HG02852 (cell line): ENCODE measurements at regions not wholly inside any gene's neighbourhood (a gene's known extent, or its start where the extent isn't known, plus 50 kb on each side); places are given as distances from the start of the nearest gene placed in this dataset.

Source experiments
- ATAC-seq: cut with Tn5 transposase; IDR thresholded peaks from one replicate; pipeline ENCODE4 v1.9.1; 2021; ENCODE audit warnings: mild to moderate bottlenecking, moderate library complexity; ENCODE audit not compliant: unreplicated experiment

DNA sequence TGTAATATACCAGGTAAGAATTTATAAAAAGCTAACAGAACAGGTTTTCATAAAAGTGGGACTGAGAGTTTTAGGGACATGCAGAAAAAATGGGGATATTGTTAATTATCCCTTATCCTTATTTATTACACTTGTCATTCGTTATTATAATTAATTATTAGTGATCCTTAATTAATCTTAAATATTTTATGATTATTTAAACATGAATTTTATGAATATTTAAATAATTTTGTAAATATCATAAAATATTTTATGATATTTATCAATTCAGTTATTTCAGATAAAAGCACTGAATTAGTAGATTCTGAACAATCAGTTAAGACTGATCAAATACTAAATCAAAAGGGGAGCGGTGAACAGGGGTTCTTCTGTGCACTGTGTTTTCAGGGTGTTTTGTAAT is 300.1 kb downstream of the PAX1 start:
- ATAC-seq = no peak

DNA sequence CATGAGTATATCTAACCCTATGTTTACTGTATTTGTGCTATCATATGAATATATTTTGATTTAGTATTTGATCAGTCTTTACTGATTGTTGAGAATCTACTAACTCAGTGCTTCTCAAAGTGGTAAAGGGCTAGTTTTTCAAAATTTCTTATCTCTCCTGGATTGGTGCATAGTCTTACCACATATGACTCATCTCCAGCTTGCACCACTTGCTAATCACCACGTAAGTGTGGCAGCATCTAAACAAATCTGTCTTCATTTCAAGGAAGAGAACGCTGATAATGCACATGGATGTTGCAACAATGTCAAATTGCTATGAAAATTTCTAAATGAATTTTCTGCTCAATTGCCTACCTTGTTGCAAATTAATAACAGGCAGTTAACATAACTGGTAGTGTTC is 299.5 kb downstream of the PAX1 start:
- no peak for ATAC-seq

GRCh38 chr20:22003680-22004079 is 298.2 kb downstream of the PAX1 start:
- ATAC-seq = no peak

- no peak for ATAC-seq
These were observed 296.4 kb downstream of the PAX1 start for GRCh38 chr20:22001886-22002285.

DNA sequence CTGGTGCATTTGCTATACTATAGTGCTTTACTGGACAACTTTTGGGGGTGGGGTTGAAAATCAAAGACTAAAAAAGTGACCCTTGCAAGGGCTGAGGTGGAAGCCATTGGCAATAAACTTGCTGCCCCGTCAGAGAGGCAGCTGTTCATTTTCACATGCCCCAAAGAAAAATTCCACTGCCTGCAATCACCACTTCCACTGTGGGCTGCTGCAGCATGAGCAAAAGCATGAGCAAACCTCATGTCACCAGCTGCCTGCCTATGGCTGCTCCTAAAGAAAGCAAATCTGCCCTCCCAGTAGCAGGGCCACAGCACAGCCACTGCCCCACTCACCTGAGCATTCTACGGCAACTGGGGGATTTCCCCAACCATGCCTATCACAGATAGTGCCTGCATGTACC is 290.0 kb downstream of the PAX1 start:
- ATAC-seq = no peak

- ATAC-seq = no peak
These were observed 288.7 kb downstream of the PAX1 start for GRCh38 chr20:21994203-21994602.

- ATAC-seq = no peak
These were observed 277.1 kb downstream of the PAX1 start for GRCh38 chr20:21982559-21982958.

DNA sequence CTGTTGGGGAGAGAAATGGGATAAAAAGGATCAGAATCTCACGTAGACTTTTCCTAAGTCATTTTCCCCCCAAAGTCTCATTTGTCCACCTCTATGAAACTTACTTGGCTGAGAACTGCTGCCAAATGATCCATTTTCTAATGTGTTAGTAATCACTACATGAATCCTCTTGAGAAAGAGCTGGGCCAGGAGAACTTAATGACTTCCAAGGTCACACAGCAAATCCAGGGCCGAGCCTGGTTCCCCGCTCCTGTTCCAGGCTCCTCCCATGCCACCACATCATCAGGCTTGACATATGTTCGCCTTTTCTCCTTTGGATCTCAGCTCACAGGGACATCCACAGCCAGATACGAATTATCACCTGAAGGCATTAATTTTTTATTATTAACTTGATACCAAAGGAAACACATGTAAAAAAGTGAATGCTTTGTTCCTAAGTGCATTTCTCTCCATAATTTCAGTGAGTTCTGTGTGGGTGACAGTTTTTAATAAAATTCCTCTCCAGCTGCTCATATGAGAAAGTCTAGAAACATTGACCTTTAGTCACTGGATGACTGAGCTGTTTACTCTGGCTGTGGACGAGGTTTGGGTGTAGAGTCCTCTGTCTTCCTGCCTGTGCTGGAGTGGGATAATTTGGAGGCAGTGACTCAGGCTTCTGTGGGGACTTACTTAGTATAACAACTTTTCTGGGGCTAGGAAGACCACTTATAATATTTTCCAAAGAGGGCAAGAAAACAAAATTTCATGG is 276.3 kb downstream of the PAX1 start:
- ATAC-seq = no peak

GRCh38 chr20:21981179-21981578 is 275.7 kb downstream of the PAX1 start:
- ATAC-seq = no peak

GRCh38 chr20:21971436-21971835 is 266.0 kb downstream of the PAX1 start:
- ATAC-seq = no peak

DNA sequence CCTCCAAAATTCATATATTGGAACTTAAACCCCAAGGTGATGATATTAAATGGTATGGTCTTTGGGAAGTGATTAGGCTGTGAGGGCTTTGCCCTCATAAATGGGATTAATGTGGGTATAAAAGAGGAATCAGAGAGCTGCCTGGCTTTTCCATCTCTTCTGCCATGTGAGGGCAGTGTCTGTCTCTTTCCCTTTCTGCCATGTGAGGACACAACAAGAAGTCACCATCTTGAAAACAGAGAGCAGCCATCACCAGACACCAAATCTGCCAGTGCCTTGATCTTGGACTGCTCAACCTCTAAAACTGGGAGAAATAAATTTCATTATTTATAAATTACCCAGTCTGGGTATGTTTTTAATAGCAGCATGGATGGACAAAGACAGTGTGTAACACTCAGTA is 263.0 kb downstream of the PAX1 start:
- no peak for ATAC-seq

GRCh38 chr20:21967481-21967880 is 262.0 kb downstream of the PAX1 start:
- no peak for ATAC-seq

DNA sequence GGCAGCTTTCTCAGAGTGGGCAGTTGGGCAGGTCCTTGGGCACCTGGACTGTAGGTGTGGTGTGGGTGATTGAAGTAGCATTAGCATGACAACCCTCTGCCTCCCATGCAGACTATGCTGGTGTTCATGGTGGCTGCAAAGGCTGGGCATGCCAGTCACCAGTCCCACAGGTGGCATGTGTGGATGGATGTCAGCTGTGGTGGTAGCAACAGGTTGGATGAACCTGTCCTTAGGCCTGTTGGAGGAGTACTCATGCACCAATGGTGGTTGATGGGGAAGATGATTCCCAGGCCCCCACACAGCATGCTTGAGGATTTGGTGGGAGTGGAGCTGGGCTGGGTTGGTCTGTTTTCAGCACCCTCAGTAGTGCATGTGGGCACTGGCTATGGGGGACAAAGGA is 251.1 kb downstream of the PAX1 start:
- no peak for ATAC-seq

DNA sequence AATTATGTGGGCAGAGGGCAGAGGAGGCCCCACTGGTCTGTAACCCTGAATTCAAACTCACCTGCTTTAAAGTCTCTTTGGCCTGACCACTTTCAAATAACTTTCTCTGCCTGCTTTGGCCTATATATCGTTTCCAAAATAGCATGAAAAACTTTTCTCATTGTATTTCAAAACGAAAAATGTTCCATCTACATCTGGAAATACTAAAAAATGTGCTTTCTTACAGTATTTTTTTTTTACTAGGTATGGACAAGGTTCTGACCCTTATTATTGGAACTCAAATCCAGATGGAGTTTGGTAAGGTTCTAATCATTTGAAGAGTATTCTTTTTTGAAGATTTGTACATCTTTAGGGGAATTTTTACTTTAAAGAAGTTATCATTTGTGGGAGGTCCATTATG is 241.9 kb downstream of the PAX1 start:
- ATAC-seq = no peak

- no peak for ATAC-seq
These were observed 238.8 kb downstream of the PAX1 start for GRCh38 chr20:21944227-21944626.

DNA sequence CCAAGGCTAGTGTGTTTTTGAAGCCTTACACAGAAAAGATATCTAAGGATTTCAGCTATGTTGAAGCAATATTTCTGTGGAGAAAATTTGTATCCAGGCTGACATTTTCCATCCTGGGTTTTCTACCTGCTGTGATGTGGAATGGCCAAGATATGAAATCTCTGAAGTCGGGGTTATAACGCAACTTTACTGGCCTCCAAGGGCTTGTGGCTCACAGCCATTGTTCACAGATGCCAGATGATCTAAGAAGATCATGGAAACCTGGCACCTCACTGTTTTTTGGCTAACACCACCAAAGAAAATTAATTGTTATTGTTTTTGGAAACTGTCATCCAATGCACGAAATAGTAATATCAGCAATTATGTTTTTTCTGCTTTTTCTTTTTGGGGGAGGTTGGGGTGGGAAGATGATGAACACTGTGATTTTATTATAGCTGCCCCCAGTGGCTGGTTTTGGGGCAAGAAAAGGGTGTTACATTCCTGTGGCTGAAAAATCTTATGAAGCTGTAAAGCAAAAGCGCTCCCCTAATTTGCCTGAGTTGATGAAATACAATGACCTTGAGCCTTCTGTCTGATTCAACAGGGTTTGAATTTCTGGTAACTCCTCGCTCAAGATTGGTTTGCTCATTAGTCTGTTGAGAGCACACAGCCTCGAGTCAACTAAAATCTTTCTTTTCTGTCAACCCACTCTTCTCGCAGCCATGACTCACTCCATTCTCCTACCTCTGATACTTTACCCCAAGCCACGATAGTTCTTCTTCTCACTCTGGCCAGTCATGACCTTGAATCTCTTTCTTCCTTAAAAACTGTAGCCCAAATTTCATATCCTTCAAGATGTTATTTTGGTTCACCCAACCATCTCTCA is 236.7 kb downstream of the PAX1 start:
- ATAC-seq = no peak

DNA sequence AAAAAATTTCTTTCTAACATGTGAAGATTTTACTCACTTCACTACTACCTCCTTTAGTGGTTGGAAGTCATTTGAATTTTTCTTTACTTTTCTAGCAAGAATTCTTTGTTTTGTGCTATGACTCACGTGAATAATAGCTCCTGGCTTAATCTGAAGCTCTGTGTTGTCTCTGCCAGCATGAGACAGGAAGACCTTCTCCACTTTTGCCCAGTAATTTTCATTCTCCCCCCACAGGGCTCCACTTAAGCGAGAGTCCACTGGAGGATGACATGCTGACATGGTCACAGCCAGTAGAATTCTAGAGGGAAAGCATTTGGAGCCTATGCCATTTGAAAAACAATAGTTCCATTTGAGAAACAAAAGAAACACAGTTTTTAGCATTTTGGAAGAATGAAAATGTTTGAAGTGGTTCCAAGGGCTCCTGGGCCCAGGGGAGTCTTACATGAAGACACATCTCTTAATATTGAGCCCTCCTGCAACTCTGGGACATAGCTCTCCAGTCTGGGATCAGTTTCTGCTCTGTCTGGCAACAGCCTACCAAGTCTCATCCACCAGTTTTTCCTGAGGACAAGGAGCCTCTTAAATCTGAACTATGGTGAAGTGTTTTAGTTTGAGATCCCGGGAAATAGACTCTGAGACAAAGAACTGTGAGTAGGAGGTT is 231.4 kb downstream of the PAX1 start:
- no peak for ATAC-seq

- ATAC-seq = no peak
These were observed 230.8 kb downstream of the PAX1 start for GRCh38 chr20:21936261-21936660.

DNA sequence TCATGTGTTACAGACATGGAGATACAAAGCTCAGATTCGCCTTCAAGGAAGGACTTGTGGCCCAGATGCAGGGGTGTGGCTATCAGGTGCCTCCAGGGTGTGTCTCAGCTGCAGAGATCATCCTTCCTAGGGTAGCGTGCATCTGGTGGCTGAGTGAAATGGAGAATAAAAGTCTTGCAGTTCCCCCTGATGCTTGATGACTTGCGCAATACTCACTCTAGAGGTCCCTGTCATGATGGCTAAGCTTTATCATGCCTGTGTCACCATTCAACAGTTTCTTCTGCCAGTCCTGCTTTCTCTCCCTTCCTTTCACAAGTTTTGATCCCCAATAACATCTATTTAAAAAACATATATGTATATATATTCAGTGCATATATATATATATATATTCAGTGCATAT is 228.1 kb downstream of the PAX1 start:
- ATAC-seq = no peak

DNA sequence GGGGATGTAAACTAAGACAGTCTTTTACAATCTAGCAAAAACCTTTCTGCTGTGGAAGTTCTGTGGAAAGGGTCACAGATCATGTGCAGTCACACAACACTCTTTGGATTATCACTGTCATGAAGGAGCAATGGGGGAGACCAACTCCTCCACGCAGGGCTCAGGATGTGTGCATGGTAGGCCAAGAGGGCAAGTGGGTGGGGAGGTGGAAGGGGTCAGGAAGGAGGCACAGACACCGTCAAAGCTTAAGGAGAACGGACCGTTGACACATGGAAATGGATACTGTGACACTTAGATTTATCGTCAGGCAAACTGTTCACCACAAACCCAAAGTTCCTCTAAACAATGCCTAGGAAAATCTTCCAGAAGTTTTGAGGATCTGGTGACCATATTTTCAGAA is 215.8 kb downstream of the PAX1 start:
- ATAC-seq = no peak

- ATAC-seq = no peak
These were observed 214.7 kb downstream of the PAX1 start for GRCh38 chr20:21920211-21920610.

- ATAC-seq = no peak
These were observed 212.9 kb downstream of the PAX1 start for GRCh38 chr20:21918398-21918797.
